RPMI7951 (cell line): ENCODE measurements at regions not wholly inside any gene's neighbourhood (a gene's known extent, or its start where the extent isn't known, plus 50 kb on each side); places are given as distances from the start of the nearest gene placed in this dataset.

Experiments
- DNase-seq: peaks from one replicate; pipeline ENCODE4 v3.0.0-alpha.2; 2012; ENCODE audit warnings: low read depth

GRCh38 chr2:550860-551567, 126.2 kb downstream of the TMEM18 start:
- DNase-seq, result no peak

GRCh38 chr2:545711-546650, 131.2 kb downstream of the TMEM18 start:
- DNase-seq, result no peak

GRCh38 chr2:545228-545627, 132.0 kb downstream of the TMEM18 start:
- DNase-seq, result no peak

- no peak for DNase-seq
Observed at GRCh38 chr2:538646-539045, 138.6 kb downstream of the TMEM18 start.

- DNase-seq, result no peak
Observed at GRCh38 chr2:535222-535621, 142.0 kb downstream of the TMEM18 start.

GRCh38 chr2:529852-530251, 147.4 kb downstream of the TMEM18 start:
- DNase-seq, result no peak

GRCh38 chr2:529424-529823, 147.8 kb downstream of the TMEM18 start:
- DNase-seq, result peak; percentile 26

- no peak for DNase-seq
Observed at GRCh38 chr2:527581-527980, 149.6 kb downstream of the TMEM18 start.

- DNase-seq, result no peak
Observed at GRCh38 chr2:526918-527317, 150.3 kb downstream of the TMEM18 start.

GRCh38 chr2:525611-526010, 151.6 kb downstream of the TMEM18 start:
- DNase-seq, result no peak

- peak; percentile 9 for DNase-seq
Observed at GRCh38 chr2:525021-525420, 152.2 kb downstream of the TMEM18 start.

- peak; percentile 4 for DNase-seq
Observed at GRCh38 chr2:524442-524841, 152.8 kb downstream of the TMEM18 start.

- DNase-seq, result no peak
Observed at GRCh38 chr2:523698-524270, 153.4 kb downstream of the TMEM18 start.

GRCh38 chr2:522776-523175, 154.4 kb downstream of the TMEM18 start:
- no peak for DNase-seq

- DNase-seq, result no peak
Observed at GRCh38 chr2:521853-522530, 155.2 kb downstream of the TMEM18 start.

GRCh38 chr2:520663-521340, 156.4 kb downstream of the TMEM18 start:
- no peak for DNase-seq

- DNase-seq, result no peak
Observed at GRCh38 chr2:516944-517343, 160.3 kb downstream of the TMEM18 start.

GRCh38 chr2:516131-516530, 161.1 kb downstream of the TMEM18 start:
- DNase-seq, result no peak

- no peak for DNase-seq
Observed at GRCh38 chr2:515441-516127, 161.6 kb downstream of the TMEM18 start.

GRCh38 chr2:513981-514706, 163.1 kb downstream of the TMEM18 start:
- DNase-seq, result no peak
